Dendritic cell treated with granulocyte-macrophage colony-stimulating factor and Interleukin-4, amounts not matched to agents 40 ng/mL and 50 ng/mL, for 4 days (primary cell): ENCODE measurements at regions not wholly inside any gene's neighbourhood (a gene's known extent, or its start where the extent isn't known, plus 50 kb on each side); places are given as distances from the start of the nearest gene placed in this dataset.

ENCODE experiments used
- H3K27ac Mint-ChIP-seq: one replicate; pipeline ENCODE4 v1.8.0; 2022; ENCODE audit warnings: mild to moderate bottlenecking, mixed read lengths
- H3K27me3 Mint-ChIP-seq: one replicate; pipeline ENCODE4 v1.8.0; 2022; ENCODE audit warnings: mild to moderate bottlenecking, mixed read lengths
- H3K36me3 Mint-ChIP-seq: one replicate; pipeline ENCODE4 v1.8.0; 2022; ENCODE audit warnings: low read depth, mixed read lengths
- H3K4me1 Mint-ChIP-seq: one replicate; pipeline ENCODE4 v1.8.0; 2022; ENCODE audit warnings: low read depth, mixed read lengths
- H3K4me3 Mint-ChIP-seq: one replicate; pipeline ENCODE4 v1.8.0; 2022; ENCODE audit warnings: mild to moderate bottlenecking, moderate library complexity, mixed read lengths
- H3K9me3 Mint-ChIP-seq: one replicate; pipeline ENCODE4 v1.8.0; 2022; ENCODE audit warnings: mixed read lengths
- intact Hi-C: fragments of 100-400 bp; cut with micrococcal nuclease; formaldehyde crosslinking; loops from one replicate; pipeline ENCODE4 v1.15.0; 2022

- peaks cover 18% of the 10 kb centered on the region for H3K27me3 Mint-ChIP-seq
- no peak overlapping the region for H3K4me3 Mint-ChIP-seq
- H3K36me3 Mint-ChIP-seq: no peaks in the 10 kb centered on the region
- H3K4me1 Mint-ChIP-seq: no peaks in the 10 kb centered on the region
- no peak overlapping the region for H3K27ac Mint-ChIP-seq
- intact Hi-C loops: no loop called here
- no peaks in the 10 kb centered on the region for H3K9me3 Mint-ChIP-seq
Observed at GRCh38 chr2:217026161-217026560, 166.3 kb upstream of the TNP1 start.

GRCh38 chr2:217023611-217024010 is 163.7 kb upstream of the TNP1 start:
- intact Hi-C loops: no loop called here
- H3K36me3 Mint-ChIP-seq: no peaks in the 10 kb centered on the region

GRCh38 chr2:217017456-217018252 is 157.8 kb upstream of the TNP1 start:
- no peak overlapping the region for H3K27ac Mint-ChIP-seq
- H3K9me3 Mint-ChIP-seq: no peaks in the 10 kb centered on the region
- H3K4me3 Mint-ChIP-seq: no peak overlapping the region
- intact Hi-C loops: no loop called here
- no peaks in the 10 kb centered on the region for H3K36me3 Mint-ChIP-seq
- H3K4me1 Mint-ChIP-seq: no peaks in the 10 kb centered on the region
- H3K27me3 Mint-ChIP-seq: peaks cover 12% of the 10 kb centered on the region

More at GRCh38 chr2:217023611-217024010, 163.7 kb upstream of the TNP1 start:
- Mint-ChIP-seq H3K27ac (no peak overlapping the region), H3K27me3 (peaks cover 6% of the 10 kb centered on the region), H3K4me1 (no peaks in the 10 kb centered on the region), H3K9me3 (no peaks in the 10 kb centered on the region), H3K4me3 (no peak overlapping the region)

GRCh38 chr2:217016796-217017419 is 157.0 kb upstream of the TNP1 start:
- Mint-ChIP-seq H3K4me3 (no peak overlapping the region), H3K4me1 (no peaks in the 10 kb centered on the region), H3K27me3 (peaks cover 12% of the 10 kb centered on the region), H3K9me3 (no peaks in the 10 kb centered on the region), H3K27ac (no peak overlapping the region), H3K36me3 (no peaks in the 10 kb centered on the region)
- intact Hi-C loops: no loop called here

GRCh38 chr2:217014328-217015105 is 154.7 kb upstream of the TNP1 start:
- Mint-ChIP-seq H3K27ac (no peak overlapping the region), H3K36me3 (no peaks in the 10 kb centered on the region), H3K27me3 (peaks cover 15% of the 10 kb centered on the region), H3K4me3 (no peak overlapping the region), H3K9me3 (no peaks in the 10 kb centered on the region), H3K4me1 (no peaks in the 10 kb centered on the region)
- intact Hi-C loops: no loop called here

GRCh38 chr2:217013926-217014325 is 154.1 kb upstream of the TNP1 start:
- peaks cover 15% of the 10 kb centered on the region for H3K27me3 Mint-ChIP-seq
- no peaks in the 10 kb centered on the region for H3K9me3 Mint-ChIP-seq
- no peaks in the 10 kb centered on the region for H3K4me1 Mint-ChIP-seq
- intact Hi-C loops: no loop called here
- no peak overlapping the region for H3K27ac Mint-ChIP-seq
- no peak overlapping the region for H3K4me3 Mint-ChIP-seq
- H3K36me3 Mint-ChIP-seq: no peaks in the 10 kb centered on the region

- H3K4me1 Mint-ChIP-seq: no peaks in the 10 kb centered on the region
- no peaks in the 10 kb centered on the region for H3K36me3 Mint-ChIP-seq
- H3K27ac Mint-ChIP-seq: no peak overlapping the region
- H3K27me3 Mint-ChIP-seq: peaks cover 17% of the 10 kb centered on the region
- H3K9me3 Mint-ChIP-seq: no peaks in the 10 kb centered on the region
- H3K4me3 Mint-ChIP-seq: no peak overlapping the region
- intact Hi-C loops: no loop called here
Observed at GRCh38 chr2:217011576-217011975, 151.7 kb upstream of the TNP1 start.

- H3K9me3 Mint-ChIP-seq: no peaks in the 10 kb centered on the region
- peaks cover 22% of the 10 kb centered on the region for H3K27me3 Mint-ChIP-seq
- H3K4me1 Mint-ChIP-seq: no peaks in the 10 kb centered on the region
- H3K4me3 Mint-ChIP-seq: no peak overlapping the region
- H3K36me3 Mint-ChIP-seq: no peaks in the 10 kb centered on the region
- intact Hi-C loops: no loop called here
- H3K27ac Mint-ChIP-seq: no peak overlapping the region
Observed at GRCh38 chr2:217010173-217010572, 150.3 kb upstream of the TNP1 start.

GRCh38 chr2:217008794-217009193 is 148.9 kb upstream of the TNP1 start:
- no peak overlapping the region for H3K4me3 Mint-ChIP-seq
- no peak overlapping the region for H3K27ac Mint-ChIP-seq
- no peaks in the 10 kb centered on the region for H3K9me3 Mint-ChIP-seq
- H3K27me3 Mint-ChIP-seq: peaks cover 20% of the 10 kb centered on the region
- no peaks in the 10 kb centered on the region for H3K36me3 Mint-ChIP-seq
- H3K4me1 Mint-ChIP-seq: no peaks in the 10 kb centered on the region
- intact Hi-C loops: no loop called here

- intact Hi-C loops: no loop called here
- H3K9me3 Mint-ChIP-seq: no peaks in the 10 kb centered on the region
Observed at GRCh38 chr2:217006217-217006616, 146.4 kb upstream of the TNP1 start.

GRCh38 chr2:217004656-217005055 is 144.8 kb upstream of the TNP1 start:
- Mint-ChIP-seq H3K27me3 (peaks cover 17% of the 10 kb centered on the region), H3K9me3 (no peaks in the 10 kb centered on the region), H3K4me3 (no peak overlapping the region), H3K27ac (no peak overlapping the region), H3K36me3 (no peaks in the 10 kb centered on the region), H3K4me1 (no peaks in the 10 kb centered on the region)
- intact Hi-C loops: no loop called here

More at GRCh38 chr2:217006217-217006616, 146.4 kb upstream of the TNP1 start:
- no peak overlapping the region for H3K4me3 Mint-ChIP-seq
- H3K27me3 Mint-ChIP-seq: peaks cover 17% of the 10 kb centered on the region
- H3K4me1 Mint-ChIP-seq: no peaks in the 10 kb centered on the region
- no peak overlapping the region for H3K27ac Mint-ChIP-seq
- H3K36me3 Mint-ChIP-seq: no peaks in the 10 kb centered on the region

- H3K9me3 Mint-ChIP-seq: no peaks in the 10 kb centered on the region
- peaks cover 18% of the 10 kb centered on the region for H3K27me3 Mint-ChIP-seq
- H3K4me1 Mint-ChIP-seq: no peaks in the 10 kb centered on the region
- H3K27ac Mint-ChIP-seq: no peak overlapping the region
- no peaks in the 10 kb centered on the region for H3K36me3 Mint-ChIP-seq
- no peak overlapping the region for H3K4me3 Mint-ChIP-seq
- intact Hi-C loops: no loop called here
Observed at GRCh38 chr2:217001740-217002139, 141.9 kb upstream of the TNP1 start.

- peaks cover 13% of the 10 kb centered on the region for H3K27me3 Mint-ChIP-seq
- no peak overlapping the region for H3K27ac Mint-ChIP-seq
- no peak overlapping the region for H3K4me3 Mint-ChIP-seq
- H3K9me3 Mint-ChIP-seq: no peaks in the 10 kb centered on the region
- H3K36me3 Mint-ChIP-seq: no peaks in the 10 kb centered on the region
- intact Hi-C loops: no loop called here
- H3K4me1 Mint-ChIP-seq: no peaks in the 10 kb centered on the region
Observed at GRCh38 chr2:217000406-217000805, 140.5 kb upstream of the TNP1 start.

GRCh38 chr2:216996279-216996845 is 136.5 kb upstream of the TNP1 start:
- Mint-ChIP-seq H3K4me3 (no peak overlapping the region), H3K4me1 (no peaks in the 10 kb centered on the region), H3K27ac (no peak overlapping the region), H3K9me3 (no peaks in the 10 kb centered on the region), H3K27me3 (peaks cover 19% of the 10 kb centered on the region), H3K36me3 (no peaks in the 10 kb centered on the region)
- intact Hi-C loops: no loop called here
